OCI-LY1 (cell line): ENCODE measurements at regions not wholly inside any gene's neighbourhood (a gene's known extent, or its start where the extent isn't known, plus 50 kb on each side); places are given as distances from the start of the nearest gene placed in this dataset.

Experiments
- CTCF ChIP-seq: fragments of 200-600 bp; sonication (generic), shearing (Covaris generic); IDR thresholded peaks from 2 replicates; pipeline ENCODE4 v1.5.1; 2017; ENCODE audit warnings: mild to moderate bottlenecking, antibody characterized with exemption, low read length, moderate library complexity, mixed read lengths
- EZH2 ChIP-seq: fragments of 200-600 bp; sonication (generic), shearing (Covaris generic); IDR thresholded peaks from 2 replicates; pipeline ENCODE4 v1.8.0; 2017; ENCODE audit warnings: borderline replicate concordance, mixed run types, mild to moderate bottlenecking, antibody characterized with exemption, low read length, moderate library complexity, mixed read lengths

GRCh38 chr4:156019246-156019645 is 65.6 kb upstream of the CTSO start:
- no peak for TF ChIP-seq CTCF
- no peak for TF ChIP-seq EZH2
